ENCODE measurements at regions not wholly inside any gene's neighbourhood (a gene's known extent, or its start where the extent isn't known, plus 50 kb on each side); places are given as distances from the start of the nearest gene placed in this dataset.
A peak's percentile ranks its signal among the peaks of the same experiment; 100 is the strongest.
"Not testable (repeated sequence)": the region's sequence is repeated elsewhere in the genome, so short reads cannot be mapped to it uniquely, and the experiment has no call there.

- peak in 1 of 2 experiments; percentile 38 for DNase-seq
Measured at GRCh38 chr14:101083564-101084435, 180.3 kb upstream of the RTL1 start.

- DNase-seq = no peak
Measured at GRCh38 chr14:101084436-101084826, 180.9 kb upstream of the RTL1 start.

GRCh38 chr14:101086926-101087325 lies 183.4 kb upstream of the RTL1 start:
- no peak for DNase-seq

GRCh38 chr14:101087614-101088394 lies 184.3 kb upstream of the RTL1 start:
- DNase-seq = no peak

- DNase-seq = no peak
Measured at GRCh38 chr14:101088395-101088667, 184.8 kb upstream of the RTL1 start.

- no peak for DNase-seq
Measured at GRCh38 chr14:101088714-101089113, 185.2 kb upstream of the RTL1 start.

GRCh38 chr14:101090478-101090877 lies 187.0 kb upstream of the RTL1 start:
- DNase-seq = not testable (repeated sequence)

GRCh38 chr14:101090976-101091375 lies 187.5 kb upstream of the RTL1 start:
- DNase-seq = no peak

GRCh38 chr14:101094916-101095315 lies 191.4 kb upstream of the RTL1 start:
- DNase-seq = not testable (repeated sequence)

- DNase-seq = no peak
Measured at GRCh38 chr14:101096551-101096950, 193.0 kb upstream of the RTL1 start.

GRCh38 chr14:101097109-101097793 lies 193.7 kb upstream of the RTL1 start:
- no peak for DNase-seq

GRCh38 chr14:101098177-101098576 lies 194.7 kb upstream of the RTL1 start:
- DNase-seq = no peak

GRCh38 chr14:101098641-101099040 lies 195.1 kb upstream of the RTL1 start:
- DNase-seq = no peak

GRCh38 chr14:101101456-101102056 lies 198.0 kb upstream of the RTL1 start:
- DNase-seq = no peak

GRCh38 chr14:101102875-101103274 lies 199.4 kb upstream of the RTL1 start:
- no peak for DNase-seq

GRCh38 chr14:101103321-101103901 lies 199.9 kb upstream of the RTL1 start:
- no peak for DNase-seq

- no peak for DNase-seq
Measured at GRCh38 chr14:101104485-101104884, 201.0 kb upstream of the RTL1 start.

GRCh38 chr14:101105045-101105444 lies 201.5 kb upstream of the RTL1 start:
- DNase-seq = no peak

GRCh38 chr14:101108579-101109346 lies 205.2 kb upstream of the RTL1 start:
- DNase-seq = no peak

- no peak for DNase-seq
Measured at GRCh38 chr14:101109347-101109638, 205.8 kb upstream of the RTL1 start.

- no peak for DNase-seq
Measured at GRCh38 chr14:101109981-101110728, 206.6 kb upstream of the RTL1 start.
